HG03342 (cell line): ENCODE measurements at regions not wholly inside any gene's neighbourhood (a gene's known extent, or its start where the extent isn't known, plus 50 kb on each side); places are given as distances from the start of the nearest gene placed in this dataset.

Source experiments
- ATAC-seq: cut with Tn5 transposase; IDR thresholded peaks from one replicate; pipeline ENCODE4 v1.9.1; 2021; ENCODE audit warnings: mild to moderate bottlenecking, moderate library complexity; ENCODE audit not compliant: unreplicated experiment

DNA sequence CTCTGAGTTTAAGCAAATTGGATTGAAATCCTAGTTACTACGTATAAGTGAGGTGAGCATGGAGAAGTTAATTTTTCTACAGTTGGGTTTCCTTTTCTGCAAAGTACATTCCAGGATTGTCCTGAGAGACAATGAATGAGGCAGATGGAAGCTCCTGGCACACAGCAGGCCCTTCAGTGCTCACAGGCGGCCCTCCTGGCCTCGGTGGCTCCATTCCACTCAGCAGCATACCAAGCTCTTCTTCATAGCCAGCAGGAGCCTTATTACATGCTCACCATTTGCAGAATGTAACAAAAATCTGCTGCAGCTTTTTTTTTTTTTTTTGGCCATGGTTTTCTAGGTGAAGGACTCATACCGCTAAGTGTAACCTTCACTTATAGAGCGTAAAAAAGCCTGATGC is 113.2 kb upstream of the FAM9B start:
- ATAC-seq, result no peak

DNA sequence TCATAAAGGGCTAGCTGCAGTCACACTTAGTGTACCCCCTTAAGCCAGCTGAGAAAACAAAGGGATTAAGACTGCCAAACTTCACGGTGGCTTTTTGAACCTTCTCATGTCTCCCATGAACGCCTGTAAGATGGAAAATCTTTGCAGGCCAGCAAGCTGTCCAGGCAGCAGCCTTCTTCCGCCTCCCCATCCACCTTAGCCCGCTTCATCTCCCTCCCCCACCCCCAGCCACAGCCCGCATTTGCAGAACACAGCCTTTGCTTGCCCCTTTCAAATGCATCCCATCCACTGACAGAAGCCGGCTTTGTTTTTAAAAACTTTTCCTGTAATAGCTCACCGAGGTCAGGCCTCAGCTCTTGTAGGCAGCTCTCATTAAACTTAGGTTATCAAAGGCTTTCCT is 113.8 kb upstream of the FAM9B start:
- ATAC-seq, result no peak

DNA sequence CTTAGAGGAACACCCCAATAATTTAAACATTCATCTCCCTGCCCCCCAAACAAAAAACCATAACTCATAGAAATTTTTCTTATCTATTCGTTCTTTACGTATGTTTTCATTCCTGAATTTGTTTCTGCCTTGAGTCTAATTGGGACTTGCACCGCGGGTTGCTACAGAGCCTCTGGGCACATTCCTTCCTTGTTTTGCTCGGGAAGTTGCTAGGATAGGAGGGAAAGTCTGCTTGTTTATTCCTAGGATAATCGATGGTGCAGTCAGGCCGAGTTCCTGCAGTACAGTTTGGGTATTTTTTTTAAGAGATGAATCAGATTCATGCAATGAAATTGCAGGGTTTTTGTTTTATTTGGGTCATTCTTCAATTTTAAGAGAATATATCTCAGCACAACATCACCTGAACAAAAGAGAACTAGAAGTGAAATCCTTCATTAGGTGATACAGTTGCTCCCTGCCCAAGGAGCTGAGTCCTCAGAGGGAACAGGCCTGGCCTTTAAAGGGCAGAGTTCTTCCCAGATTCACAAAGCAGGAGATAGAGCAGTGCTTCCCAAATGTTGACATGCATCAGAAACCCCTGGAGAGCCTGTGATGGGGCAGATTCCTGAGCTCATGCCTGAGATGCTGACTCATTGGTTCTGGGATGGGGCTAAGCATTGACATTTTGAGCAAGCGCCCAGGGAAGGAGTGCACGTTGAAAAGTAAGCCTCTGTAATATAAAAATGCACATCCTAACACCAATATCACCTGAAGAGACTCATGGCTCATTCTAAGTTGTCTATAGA is 114.9 kb upstream of the FAM9B start:
- no peak for ATAC-seq

DNA sequence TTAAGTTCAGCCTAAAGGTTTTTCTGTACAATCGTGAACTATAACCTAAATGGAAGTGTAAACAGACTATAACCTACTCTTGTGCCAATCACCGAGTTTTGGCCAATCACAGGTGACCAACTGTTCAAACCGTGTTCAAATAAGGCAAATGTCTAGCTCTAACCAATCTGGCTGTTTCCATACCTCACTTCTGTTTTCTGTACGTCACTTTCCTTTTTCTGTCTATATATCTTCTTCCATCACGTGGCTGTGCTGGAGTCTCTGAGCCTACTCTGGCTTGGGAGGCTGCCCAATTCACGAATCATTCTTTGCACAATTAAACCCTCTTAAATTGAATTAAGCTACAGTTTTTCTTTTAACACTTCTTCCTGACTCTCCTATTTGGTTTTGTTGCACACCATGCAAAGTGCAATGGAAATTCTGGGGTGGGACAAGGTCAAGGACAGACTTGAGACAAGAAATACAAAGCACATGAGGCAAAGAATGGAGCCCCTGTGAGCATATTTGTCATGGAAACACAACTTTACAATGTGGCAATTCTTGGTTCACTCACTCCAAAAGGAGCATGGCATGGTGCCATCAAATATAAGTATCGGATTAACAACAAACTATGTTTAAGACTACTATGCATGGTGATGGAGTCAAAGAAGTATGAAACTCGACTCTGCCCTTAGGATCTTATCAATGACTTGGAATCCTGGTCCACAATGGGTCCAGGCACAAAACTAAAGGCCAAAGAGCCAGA is 115.7 kb upstream of the FAM9B start:
- ATAC-seq, result no peak

DNA sequence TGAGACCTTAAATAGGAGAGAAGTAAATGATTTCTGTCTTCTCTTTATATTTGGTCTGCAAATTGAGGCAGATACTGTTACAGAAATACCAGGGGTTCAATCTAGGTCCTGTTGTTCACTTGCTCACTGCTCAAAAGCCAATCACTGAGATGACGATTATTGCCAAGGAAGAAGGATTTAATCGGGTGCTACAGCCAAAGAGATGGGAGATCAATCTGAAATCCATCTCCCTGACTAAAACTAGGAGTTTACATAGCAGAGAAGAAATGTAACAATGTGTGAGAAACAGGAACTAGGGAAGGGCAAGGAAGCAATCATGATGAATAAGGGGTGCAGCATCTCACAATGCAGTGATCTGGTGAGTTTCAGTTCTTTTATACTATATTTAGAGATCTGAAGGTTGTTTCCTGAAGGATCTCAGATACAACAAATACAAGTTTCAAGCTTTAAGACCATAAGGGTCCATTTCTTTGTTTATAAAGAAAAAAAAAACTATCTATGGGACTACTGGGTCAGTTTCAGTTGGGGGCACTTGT is 117.9 kb upstream of the FAM9B start:
- ATAC-seq, result no peak

DNA sequence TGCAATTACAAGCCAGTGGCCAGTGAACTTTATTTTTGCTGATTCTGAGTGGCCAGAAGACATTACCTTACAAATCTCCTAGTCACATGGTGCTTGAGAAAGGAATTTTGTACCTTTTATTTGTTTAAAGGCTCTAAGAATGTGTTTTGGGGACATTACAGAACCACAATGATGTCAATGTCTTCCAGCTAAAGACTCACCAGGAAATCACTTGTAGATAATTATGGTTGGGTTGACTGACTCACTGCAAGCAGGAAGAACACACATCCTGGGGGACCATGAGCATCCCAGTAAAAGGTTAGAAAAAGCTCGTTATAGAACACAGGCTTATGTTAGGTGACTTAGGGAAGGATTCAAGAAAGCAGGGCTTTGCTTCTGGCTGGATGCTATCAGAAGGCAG is 119.4 kb upstream of the FAM9B start:
- no peak for ATAC-seq

DNA sequence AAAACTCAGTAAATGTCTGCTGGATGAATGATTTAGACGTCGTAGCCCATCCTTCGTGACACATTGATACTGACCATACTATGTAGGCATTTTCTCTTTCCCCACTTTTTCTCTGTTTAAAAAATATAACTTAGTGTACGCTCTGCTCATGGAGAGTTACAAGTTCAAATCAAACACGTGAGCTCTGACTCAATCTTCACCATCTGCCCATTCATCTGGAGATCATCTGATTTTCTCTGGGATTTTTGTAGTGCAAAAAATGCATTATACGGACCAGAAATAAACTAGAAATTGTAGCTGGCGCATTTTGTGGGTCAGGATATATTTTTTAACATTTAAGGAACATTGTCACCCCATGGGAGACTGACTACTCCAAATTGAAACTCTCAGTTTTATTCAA is 124.7 kb upstream of the FAM9B start:
- no peak for ATAC-seq

DNA sequence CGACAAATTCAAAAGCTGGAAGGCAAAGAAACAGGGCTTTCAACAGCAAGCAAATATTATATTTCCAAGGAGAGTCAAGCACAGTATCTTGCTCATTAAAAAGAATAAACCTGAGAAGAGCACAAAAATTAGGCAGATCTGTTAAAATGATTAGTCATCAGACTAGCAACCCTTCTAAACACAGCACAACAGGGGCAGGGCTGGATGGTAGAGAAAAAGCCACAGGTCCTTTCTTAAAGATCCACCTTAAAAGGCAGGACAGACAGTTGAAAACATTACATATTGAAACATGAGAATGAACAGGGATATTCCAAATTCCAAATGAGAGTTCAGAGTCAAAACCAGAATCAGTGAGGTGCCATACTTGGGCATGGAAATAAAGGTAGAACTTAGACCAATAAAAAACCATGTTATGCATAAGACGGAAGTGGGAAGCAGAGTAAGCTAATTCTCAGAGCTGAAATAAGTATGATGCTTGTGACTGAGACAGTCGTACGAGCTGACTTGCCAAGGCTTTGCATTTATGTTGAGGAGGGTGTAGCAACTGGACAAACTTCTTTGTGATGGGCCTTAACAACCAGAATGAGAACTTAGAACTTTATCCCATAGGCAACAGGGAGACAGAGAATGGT is 126.9 kb upstream of the FAM9B start:
- ATAC-seq, result no peak

DNA sequence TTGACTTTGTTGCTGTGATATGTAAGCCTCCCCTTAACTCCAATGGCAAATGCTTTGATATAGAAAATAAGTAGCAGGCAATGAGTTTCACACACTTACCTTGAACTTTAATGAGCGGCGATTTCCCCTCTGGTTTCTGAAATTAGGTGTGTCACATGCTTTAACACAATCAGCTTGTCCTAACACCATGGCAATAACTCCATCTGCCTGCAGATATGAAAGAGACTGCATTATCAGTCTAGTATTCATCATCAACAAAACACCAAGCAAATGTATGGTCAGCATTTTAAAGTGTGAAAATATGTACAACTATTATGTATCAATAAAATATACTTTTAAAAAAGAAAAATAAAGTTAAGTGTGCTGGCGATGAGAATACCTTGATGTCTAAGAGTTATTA is 128.8 kb upstream of the FAM9B start:
- no peak for ATAC-seq

DNA sequence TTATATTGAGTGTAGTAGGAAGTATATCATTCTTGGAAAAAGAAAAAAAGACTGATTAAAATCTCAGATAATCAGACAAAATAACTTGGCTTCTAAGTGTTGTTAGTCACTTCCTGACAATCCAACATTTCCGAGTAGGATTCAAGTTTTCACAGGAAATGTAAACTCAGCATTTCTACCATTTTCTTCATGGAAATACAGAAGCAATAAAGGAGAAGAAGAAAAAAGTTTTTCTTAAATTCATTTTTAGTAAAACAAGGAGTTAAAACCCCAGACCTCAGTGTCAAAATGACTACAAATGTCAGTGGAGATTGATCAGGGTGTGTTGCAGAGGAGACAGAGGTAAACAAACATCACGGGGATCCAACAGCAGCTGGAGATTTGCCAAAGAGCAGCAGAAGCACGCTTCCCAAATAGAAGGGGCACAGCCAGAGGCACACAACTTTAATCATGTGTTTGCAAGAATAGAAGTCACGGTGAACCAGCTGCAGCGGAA is 129.3 kb upstream of the FAM9B start:
- ATAC-seq, result no peak

DNA sequence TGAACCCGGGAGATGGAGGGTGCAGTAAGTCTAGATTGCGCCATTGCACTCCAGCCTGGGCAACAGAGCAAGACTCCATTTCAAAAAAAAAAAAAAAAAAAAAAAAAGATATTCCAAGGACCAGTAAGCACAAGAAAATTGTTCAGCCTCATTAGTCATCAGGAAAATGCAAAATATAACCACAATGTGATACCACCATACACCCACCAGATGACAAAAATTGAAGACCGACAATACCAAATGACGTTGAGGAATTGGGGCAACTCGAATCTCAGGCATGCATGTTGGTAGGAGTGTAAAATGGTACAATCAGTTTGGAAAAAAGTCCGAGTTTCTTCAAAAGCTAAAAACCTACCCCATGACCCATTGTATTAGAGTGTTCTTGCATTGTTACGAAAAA is 130.2 kb upstream of the FAM9B start:
- ATAC-seq, result no peak

DNA sequence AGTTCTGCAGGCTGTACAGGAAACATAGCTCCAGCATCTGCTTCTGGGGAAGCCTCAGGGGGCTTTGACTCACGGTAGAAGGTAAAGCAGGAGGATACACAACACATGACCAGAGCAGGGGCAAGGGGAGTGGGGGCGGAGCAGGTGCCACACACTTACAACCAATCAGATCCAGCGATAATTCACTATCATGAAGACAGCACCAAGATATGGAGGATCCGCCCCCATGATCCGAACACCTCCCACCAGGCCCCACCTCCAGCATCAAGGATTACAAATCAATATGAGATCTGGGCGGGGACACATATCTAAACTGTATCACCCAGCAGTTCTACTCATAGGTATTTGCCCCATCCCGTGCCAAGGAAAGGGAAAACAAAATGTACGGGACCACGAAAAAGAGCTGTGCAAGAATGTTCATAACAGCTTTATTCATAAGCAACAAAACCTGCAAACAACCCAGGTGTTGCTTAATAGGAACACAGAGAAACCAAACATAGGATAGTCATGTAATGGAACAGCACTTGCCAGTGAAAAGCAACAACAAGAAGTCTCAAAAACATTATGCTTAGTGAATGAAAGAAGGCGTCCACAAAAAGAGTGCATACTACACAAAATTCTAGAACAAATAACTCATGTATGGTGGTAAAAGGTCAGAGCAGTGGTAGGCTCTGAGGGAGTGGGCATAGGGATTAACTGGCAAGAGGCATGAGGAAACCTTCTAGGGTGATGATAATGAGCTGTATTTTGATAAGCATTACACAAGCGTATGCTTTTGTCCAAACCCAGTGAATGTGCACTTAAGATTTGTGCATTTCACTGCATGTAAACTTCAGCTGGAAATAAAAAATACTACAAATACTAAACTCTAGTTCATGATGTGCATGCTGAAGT is 130.9 kb upstream of the FAM9B start:
- no peak for ATAC-seq

DNA sequence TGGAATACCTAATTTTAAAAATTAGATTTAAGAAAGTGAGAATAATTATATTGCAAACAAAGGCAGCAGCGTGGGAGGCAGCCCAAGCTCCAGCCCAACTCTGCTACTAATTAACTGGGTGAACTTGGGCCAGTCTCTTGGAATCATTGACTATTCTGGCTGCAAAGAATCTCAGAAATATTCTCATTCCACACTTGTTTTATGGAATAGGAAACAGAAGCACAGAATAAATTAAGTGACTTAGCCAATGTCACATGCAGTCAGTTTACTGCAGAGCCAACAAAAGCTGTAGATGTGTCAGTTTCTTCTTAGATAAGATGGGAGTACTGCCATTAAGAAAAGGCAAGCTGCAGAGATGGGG is 132.6 kb upstream of the FAM9B start:
- no peak for ATAC-seq

DNA sequence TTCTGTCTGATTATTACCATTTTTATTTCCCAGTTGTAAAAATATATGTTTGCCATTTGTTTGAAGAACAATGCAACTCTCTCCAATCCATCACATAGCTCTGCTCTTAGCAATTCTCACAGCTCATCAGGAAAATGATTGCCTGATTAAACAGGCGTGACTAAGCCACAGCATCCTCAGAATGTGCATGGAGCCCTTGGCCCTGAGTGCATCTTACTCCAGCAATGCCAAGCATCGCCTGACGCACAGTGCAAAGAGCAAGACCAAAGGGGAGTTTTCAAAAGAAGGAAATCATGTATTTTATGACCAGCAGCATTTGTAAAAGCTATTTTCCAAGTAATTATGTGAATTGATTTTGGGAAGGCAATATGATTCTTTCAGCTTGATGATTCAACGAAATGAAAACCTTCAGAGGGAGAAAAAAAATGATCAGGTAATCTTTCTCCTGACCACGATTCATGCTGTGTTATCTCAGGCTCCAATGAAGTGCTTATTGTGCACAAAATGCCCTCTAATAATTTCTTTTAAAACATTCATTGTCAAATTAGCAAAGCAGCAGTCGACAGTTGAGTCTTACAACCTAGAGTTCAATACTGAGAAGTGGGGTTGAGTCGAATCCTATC is 138.0 kb upstream of the FAM9B start:
- ATAC-seq, result no peak

DNA sequence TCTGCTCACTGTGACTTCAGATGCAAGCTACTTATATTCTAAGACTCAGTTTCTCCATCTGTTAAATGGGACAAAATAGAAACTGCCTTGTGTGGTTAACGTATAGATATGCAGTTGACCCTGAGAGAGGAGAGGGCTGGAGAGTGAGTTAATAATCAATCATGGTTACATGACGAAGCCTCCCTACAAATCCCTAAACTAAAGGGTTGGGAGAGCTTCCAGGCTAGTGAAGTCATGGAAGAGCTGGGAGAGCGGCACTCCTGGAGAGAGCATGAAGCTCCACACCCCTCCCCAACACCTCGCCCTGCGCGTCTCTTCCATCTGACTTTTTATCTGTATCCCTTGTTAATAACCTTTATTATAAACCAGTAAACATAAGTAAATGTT is 138.5 kb upstream of the FAM9B start:
- no peak for ATAC-seq

DNA sequence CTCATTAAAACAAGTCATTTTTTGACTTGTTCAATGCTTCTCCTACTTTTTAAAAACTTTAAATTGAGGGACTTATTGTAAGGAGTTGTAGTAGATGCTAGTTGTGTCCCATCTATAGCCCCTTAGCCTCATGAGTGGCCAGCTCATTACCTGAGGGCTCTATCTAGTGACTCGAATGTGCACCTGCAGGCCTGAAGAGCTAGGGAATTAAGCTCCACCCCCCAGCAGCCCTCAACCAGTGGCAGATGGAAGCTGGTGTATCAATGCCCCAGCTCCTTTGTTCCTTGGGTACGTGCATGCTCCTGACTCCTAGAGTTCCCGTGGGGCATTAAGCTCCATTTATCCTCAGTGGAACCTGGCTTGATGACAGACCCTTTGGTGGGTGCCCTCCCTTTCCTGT is 146.7 kb upstream of the FAM9B start:
- no peak for ATAC-seq

DNA sequence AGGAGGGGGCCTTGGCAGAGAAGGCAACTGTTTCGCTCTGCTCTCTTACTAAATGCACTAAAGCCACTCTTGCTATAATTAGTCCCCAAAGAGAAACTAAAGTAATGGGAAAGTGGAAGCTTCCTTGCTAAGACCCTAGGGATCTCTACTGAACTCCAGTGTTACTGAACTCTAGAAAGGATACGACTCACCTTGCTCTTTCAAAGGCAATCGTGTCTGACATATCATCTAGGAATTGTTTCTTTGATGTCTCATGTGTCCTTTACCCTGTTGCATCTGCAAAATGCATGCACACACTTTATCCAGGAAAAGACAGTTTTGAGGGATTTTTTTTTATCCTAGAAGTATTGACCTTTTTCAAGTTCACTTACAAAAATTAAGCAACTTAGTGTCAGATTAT is 148.1 kb upstream of the FAM9B start:
- ATAC-seq, result no peak

DNA sequence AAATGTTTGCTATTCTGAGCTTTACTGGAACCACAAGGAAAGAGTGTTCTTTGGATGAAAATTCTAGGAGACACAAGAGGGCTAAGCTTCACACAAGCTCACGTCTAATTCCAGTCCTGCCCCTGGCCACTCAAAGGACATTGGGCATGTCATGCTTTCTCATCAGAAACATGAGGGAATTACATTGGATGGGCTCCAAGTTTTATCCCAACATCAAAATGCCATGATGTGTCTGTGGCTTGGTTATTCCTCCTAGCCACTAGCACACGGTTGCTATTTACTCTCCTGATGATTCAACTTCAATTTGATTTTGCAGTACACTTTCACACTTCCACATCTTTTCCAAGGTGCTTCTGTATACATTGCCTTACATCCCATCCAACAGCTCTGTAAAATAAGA is 149.6 kb upstream of the FAM9B start:
- ATAC-seq, result no peak

DNA sequence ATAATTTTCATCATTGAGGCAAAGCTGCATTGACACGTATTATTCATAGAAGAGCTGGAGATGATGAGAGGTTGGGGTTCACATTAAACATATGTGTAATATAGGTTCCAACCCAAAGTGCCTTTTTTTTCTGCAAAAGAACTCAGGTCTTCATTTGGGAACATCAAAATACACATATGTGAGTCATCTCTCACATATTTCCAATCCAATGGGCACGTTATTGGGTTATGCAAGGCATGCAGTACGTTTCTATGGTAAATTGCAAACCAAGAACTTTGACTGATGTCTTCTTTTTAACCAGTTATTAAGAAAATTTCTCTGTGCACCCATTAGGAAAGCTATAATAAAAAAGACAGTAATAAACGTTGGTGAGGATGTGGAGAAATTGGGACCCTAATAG is 150.3 kb upstream of the FAM9B start:
- no peak for ATAC-seq

DNA sequence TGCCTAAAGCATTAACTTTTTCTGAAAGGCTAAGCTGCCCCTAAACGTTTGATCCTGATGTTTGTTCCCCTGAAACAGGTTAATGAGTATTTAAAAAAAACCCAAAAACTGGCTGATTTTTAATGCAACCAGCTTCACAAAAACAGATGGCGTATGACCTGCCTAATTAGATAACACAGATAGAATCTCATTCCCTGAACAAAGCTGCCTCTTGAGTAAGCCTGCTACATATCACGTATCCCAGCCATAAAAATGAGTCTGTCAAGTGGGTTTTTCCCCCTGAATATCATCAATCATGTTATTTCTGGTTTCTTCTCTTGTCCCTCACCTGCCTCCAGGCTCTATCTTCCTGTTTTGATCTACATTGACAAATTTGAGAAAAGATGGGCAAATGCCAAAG is 154.2 kb upstream of the FAM9B start:
- ATAC-seq, result no peak
